ENCODE measurements at regions not wholly inside any gene's neighbourhood (a gene's known extent, or its start where the extent isn't known, plus 50 kb on each side); places are given as distances from the start of the nearest gene placed in this dataset.

DNA sequence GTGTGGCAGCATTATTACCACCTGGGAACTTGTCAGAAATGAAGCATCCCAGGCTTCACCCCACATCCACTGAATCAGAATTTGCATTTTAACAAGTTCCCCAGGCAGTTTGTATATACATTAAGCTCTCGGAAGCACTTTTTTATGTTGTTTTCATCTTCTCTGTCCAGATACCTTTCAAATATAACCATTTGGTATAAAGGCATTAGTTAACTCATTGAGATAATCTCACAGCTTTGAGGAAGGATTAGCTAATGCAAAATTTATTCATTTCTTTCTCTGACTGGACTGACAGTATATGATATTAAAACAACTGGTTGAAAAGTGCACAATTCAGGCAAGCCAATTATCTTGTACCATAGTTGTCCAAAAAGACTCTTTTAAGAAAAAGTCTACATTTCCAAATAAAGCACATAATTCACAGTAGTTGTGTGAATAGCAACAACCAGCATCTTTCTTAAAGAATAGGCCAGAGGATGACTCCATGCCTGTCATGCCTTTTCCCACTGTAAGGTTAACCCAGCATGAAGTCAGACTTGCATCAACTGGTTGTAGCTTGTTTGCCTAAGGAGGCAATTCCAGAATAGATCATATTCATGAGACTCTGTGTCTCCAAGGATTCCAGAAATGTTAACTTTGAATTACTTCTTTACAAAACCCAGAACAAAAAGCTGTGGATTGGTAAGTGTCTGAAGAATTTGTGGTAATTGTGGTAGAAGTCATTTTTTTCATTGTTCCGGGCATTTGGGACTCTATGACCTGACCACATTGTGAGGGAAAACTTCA lies 254.3 kb upstream of the SESN3 start:
- DNase-seq (ENCODE audit: low spot score), result no peak

DNA sequence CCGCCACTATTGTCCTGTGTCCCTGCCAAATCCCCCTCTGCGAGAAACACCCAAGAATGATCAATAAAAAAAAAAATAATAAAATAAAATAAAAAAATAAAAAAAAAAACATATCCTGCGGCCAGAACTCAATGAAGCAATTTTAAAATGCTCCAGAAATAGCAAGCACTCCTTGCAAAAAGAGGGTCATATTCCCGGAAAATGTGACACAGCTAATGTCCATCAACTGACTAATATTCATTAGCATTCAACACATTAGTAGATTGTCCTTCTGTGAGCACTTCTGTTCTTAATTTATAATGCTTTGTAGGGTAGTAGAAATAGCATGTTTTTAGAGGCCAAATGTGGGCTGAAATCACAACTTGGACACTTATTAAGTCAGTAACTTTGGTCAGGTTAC lies 252.3 kb upstream of the SESN3 start:
- DNase-seq (ENCODE audit: low spot score), result no peak

DNA sequence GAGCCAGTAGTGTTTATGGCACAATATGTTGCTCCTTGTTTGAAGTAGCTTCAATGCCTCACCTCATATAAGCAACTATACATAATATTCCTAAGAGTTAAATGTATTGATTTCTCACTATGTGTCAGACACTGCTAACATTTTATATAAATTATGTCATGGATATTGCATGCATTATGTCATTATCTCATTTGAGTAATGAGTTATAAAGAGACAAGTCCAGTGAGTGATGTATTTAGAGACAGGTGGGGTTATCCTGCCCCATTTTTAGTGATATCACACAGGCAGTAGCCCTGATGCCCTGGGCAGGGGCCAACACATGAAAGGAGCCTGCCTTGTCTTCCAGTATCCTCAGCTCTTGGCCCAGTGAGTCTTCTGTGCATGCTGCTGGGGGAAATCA lies 247.0 kb upstream of the SESN3 start:
- no peak for DNase-seq (ENCODE audit: low spot score)

DNA sequence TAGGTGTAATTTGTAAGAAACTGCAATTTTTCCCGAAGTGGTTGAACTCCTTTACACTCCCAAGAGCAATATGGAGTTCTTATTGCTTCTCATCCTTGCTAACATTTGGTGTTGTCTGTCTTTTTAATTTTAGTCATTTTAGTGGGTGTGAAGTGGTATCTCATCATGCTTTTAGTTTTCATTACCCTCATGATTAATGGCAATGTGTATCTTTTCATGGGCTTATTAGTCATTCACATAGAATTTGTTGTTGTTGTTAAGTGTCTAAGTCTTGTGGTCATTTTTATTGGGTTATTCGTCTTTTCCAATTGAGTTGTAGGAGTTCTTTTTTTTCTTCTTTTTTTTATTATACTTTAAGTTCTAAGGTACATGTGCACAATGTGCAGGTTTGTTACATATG lies 238.3 kb upstream of the SESN3 start:
- no peak for DNase-seq (ENCODE audit: low spot score)

DNA sequence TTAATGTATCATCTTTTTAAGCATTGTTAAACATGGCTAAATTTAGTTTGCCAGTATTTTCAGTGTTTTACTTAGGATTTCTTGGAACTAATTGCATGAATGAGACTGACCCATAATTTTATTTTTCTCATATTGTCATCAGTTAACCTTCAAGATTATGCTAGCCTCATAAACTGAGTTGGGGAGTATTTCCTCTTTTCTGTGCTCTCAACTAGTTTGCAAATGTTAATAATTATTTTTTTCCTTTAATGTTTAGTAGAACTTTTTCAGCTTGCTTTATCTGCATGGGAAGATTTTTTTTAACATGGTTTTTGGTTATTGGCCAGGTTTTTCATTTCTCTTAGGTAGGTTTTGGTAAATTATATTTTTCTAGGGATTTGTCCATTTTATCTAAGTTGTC lies 235.4 kb upstream of the SESN3 start:
- no peak for DNase-seq (ENCODE audit: low spot score)

DNA sequence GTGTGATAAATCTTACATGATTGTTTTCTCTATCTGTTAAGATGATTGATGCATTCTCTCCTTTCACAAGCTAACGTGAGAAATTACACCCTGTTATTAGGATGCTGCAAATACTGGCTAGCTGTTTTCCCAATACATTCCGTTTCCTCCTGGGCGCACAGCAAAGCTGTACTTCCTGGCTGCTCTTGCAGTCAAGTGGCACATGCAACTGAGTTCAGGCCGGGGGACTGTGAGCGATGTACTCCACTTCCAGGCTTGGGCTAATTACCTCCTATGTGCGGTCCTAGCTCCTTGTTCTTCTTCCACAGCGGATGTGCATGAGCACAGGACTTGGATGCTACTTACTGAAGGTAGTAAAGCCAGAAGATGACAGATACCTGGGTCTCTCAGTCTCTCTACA lies 234.9 kb upstream of the SESN3 start:
- DNase-seq (ENCODE audit: low spot score), result no peak

DNA sequence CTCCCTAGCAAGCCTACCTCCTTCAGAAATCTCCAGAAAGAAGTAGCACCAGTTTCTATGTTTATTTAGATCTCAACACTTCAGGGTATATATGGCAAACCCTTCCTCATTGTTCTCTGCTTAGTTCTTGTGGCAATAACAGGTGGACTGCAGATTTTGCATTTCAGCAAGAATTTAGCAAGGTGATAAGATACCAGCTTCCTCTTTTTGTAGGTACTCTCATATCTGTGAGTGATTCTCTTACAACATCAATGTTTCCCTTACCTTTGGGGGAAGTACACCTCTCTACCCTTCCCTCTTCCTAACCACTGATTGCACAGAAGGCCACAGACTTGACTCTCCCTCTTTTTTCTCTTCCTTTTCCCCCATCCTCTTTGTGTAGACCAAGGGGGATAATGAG lies 230.9 kb upstream of the SESN3 start:
- no peak for DNase-seq (ENCODE audit: low spot score)

DNA sequence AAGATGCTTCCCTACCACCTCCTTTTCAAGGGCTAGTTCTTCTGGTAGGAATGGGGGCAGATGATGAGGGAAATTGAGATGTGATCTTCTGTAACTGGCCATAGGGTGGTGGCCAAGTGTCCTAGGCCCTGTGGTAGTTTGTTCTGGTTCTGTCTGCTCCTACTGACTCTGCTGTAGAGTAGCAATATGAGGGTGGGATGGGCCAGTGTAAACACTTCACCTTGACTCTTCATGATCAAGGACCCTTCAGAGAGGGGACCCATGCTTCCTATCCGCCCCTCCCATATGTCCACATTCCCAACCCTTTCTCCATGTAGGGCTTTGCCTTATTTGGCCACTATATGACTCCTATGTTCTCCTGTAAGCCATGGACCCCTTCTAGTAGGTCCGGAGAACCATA lies 230.3 kb upstream of the SESN3 start:
- DNase-seq (ENCODE audit: low spot score), result no peak

DNA sequence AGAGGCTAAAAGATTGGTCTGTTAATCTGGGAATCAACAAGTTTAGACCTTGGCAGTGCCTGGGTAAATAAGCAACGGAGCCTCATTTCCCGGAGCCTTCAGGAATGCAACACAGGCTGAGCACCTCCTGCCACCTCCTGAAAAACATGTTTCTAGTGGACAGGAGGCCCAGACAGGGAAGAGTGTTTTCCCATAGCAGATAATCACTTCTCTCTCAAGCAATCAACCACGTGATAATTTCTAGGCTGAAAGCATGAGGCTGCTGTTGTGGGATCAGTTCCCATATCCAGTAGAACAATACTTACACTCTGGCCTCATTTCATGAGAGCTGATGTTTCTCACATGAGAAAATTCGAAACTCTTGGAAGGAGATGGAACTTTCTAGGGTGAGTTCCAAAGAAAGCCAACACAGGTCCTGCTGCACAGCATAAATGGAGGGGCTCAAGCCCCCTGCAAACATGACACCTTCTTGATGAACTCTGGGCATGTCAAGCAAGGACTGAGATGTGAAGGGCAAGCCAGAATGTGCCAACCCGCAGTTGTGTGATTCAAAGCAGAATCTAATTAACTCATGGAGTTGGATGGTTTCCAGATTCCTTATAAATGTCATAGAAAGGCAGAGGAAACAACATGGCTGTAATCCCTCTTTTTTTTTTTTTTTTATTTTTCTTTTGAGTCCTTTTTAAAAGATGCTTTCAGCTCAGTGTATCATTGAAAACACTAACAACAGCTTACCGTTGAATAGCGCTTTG lies 228.5 kb upstream of the SESN3 start:
- no peak for DNase-seq (ENCODE audit: low spot score)

DNA sequence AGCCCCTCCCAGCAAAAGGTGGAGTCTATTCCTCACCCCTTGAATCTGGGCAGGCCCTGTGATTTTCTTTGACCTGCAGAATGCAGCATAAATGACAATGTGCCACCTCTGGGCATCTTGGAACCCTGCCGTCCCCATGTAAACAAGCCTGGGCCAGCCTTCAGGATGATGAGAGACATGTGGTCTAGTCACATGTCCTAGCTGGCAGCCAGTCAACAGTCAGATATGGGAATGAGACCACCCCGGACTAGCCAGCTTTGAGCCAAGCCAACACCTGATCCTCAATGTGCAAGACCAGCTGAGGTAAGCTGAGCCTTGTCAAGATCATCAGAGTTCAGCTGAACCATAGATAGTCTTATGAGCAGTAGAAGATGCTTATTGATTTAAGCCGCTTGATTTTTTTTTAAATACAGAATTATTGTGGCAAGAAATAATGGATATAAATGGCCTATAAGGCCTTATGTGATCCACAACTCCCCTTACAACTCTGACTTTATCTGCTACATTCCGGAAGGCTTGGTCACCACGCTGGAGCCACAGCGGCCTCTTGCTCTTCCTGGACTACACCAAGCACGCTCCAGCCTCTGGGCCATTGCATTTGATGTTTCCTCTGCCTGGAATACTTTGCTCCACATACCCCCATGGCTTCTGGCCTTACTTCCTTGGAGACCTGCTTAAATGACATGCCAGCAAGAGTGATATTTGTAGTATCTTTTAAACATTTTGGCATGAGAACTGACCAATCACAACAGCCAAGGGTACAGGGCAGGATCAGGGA lies 225.9 kb upstream of the SESN3 start:
- no peak for DNase-seq (ENCODE audit: low spot score)

DNA sequence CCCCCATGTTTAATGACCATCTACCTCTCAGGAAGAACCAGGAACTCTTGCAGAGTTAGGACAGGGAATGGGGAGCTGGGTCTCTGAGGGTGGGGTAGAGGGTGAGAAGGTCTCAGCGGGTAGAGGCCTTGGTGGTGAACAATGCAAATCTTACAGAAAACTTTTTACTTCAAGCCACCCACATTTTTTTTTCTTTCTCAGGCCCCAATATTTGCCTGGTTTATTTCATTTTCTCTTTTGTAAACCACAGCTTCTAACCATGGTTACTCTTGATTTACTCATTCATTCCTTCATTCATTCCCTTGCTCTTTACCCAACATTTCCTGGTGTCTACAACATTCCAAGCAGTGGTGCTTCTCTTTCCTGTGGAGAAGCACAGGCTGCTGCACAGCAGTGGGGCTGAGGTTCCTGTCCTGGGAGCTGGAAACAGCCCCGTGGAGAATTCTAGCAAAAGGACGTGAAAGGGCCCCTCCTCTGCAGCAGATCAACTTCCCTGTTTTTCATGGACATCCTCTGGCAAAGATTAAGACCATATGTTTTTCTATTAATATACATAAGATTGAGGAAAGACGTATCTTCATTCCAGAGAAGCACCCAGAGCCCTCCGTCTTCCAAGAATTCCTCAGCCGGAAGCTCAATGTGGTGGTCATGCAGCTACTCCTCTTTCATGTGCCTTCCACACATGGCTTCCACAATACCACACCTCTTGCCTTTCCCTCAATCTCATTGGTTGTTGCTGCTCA lies 224.4 kb upstream of the SESN3 start:
- DNase-seq (ENCODE audit: low spot score), result no peak

DNA sequence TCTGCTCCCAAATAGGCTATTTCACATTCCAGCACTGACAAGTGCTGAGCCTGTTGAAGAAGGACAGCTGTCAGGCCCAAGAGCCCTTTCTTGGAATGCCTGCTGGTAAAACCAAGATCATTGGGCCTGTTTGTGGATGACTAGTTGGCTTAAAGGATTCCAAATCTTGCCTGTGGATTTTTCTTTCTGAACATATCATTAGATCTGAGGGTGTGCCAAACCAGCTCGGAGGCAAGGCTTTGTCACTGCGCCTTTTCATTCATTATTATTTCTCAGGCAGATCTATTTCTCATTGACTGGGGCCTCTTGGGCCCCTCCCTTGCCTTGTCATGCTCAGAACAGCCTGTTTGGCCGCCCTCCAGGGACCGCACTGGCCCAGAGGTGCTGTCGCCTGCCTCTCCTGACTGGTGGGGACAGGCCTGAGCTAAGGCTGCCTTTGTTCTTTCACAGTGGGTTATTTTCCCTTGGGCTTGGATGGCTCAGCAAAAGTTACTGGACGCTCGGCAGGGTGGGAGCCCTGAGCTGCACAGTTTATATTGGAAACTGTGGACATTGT lies 222.7 kb upstream of the SESN3 start:
- no peak for DNase-seq (ENCODE audit: low spot score)

DNA sequence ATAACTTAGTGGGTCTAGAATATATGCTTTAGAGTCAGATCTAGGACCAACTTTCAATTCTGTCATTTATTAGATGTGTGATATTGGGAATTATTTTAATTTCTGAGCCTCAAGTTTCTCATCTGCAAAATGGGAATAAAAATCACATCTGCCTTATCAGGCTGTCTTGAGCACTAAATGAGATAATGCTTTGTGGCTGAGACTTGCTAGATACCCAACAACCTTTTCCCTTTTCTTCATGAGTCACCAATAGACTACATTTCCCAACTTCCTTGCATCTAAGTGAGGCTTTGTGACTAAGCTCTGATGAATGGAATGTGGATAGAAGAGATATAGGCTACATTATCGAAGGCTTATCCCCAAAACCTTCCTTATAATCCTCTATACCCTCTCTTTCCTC lies 220.7 kb upstream of the SESN3 start:
- DNase-seq (ENCODE audit: low spot score), result no peak

DNA sequence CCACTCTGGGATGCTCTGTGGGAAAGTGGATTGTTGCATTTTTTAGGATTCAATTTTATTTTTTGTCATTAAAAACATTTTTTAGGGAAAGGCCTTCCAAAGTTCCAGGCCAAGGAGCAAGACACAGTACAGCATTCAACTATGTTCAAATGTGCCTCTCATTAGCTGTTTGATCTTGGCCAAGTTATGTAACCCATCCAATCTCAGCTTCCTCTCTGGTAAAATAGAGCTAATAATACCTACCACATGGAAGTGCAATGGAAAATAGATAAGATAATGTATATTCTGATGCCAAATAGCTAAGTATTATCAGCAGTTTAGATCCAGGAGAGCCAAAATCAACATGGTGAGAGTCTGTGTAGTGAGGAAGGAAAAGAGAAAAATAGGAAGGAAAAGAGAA lies 220.3 kb upstream of the SESN3 start:
- no peak for DNase-seq (ENCODE audit: low spot score)

DNA sequence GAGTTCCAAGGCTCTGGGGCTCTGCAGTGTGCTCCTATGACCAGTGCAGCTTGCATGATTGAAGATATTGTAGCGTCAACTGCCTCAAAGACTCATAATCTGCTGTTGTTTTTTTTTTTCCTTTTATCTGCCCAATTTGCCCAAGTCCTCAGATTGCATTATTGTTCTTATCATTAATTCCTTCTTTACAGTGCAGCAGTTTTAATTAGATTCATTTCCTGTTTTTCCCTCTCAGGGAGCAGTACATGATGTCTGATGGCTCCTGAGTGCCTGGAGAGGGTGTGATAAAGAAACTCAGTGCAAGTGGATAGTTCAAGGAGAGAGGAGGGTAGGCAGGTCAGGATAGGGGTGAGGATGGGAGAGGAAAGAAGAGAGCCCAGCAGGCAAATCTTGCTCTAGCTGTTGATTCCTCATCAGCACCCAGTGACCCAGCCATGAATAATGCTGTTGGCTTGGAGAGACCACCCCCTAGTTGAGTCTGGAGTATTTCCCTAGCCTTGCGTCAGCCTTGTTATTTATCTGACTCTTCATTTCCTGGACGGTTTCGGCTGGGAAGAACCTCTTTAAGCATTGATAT lies 219.6 kb upstream of the SESN3 start:
- no peak for DNase-seq (ENCODE audit: low spot score)

DNA sequence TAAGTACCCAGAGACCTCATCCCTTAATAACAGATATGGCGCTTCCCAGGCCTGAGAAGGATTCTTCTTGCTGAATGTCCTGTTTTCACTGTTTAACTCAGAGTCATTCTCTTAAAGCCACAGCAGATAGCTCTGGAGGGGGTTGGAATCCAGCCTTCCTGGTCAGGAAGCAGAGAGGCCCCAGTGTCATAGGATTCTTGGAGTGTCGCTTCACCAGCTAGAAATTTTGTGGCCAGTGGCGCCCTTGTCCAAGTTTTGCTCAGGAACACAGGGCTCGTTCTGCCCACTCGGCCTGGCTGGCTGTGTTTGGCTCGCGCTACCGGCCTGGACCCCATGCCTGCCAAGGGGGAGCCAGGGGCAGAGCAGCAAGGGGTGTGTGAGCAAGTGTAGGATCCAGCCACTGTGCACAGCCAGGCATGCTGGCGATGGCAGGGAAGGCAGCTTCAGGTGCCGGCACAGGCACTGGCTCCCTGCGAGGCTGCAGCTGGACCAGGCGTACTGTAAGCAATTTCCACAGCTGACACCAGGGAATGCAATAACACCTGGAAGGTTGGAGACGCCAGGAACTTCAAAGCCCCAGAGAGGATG lies 214.8 kb upstream of the SESN3 start:
- no peak for DNase-seq (ENCODE audit: low spot score)

DNA sequence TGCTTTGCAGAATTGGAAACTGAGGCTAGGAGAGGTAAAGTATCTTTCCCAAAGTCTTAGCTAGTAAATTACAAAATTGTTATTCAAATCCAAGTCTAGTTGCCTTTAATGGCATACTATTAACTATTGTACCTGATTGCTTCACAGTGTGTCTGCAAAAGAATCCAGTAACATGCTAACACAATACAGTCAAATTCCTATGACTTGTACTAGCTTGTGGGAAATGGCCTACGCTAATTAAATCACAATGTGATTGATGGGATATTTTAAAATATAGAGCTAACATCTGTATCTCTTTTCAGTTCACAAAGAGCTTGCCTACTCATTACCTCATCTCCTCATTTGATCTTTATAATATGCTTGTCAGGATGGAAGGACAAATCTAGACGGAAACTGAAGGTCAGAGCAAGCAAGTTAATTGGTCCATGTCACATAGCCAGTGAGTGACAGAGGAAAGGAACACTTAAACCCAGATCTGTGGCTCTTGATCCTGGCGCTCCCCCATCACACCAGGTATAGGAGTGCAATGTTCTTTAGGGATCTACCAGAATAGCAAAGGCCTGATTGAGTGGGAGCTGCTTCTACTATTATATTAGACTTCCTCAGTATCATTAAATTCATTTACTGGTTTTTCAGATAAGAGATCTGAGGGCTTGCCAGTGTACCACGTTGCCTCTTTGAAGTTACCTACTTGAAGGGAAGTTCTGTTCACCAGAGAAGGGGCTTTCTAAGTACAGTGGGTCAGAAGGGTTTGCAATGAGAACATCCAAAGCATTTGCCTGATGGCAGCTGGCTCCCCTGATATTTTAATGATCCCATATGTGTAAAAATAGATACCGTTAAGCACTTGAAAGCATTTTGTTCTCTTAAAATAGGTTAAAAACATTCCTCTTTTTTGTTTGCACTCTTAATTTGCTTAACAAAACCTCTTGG lies 213.6 kb upstream of the SESN3 start:
- DNase-seq (ENCODE audit: low spot score), result no peak

DNA sequence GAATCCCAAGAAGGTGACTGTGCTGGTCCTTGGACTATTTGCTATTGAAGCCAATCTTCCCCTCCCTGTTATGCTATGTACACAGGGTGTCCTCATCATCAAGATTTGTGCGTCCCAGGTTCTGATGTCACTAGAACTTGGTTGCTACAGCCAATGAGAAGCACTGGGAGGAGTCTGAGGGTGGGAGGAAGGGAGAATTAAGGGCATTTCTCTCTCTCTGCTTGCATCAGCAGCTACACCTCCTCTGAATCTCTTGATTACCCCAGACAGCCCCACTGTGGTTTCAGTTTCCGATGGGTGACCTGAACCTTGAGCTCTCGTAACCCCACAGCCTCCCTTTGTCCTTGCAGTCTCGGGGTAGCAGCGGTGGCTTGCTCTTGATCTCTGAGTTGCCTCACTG lies 212.4 kb upstream of the SESN3 start:
- no peak for DNase-seq (ENCODE audit: low spot score)

DNA sequence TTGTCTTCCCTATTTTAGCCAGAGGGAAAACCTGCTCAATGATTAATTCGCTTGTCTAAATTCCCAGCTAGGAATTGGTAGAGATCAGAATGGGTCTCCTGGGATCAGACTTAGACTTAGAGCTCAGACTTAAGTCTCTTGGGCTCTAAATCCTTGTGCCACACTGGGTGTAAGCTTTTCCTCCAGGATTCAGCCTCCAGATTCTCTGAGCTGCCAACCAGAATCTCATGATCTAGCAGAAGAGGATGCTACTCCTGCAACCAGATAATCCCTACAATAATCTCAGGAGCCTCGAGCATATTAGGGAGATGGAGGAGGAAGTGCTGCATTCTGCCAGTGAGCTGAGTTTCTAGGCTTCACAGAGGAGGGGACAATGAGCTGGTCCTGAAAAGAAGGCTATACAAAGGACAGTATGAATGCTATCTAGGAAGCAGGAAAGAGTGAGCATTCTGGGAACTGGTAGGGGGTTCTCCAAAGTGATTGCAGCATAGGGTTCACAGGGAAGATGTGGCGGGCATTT lies 211.6 kb upstream of the SESN3 start:
- no peak for DNase-seq (ENCODE audit: low spot score)
